Large intestine (tissue), 3 donors: ENCODE measurements at regions not wholly inside any gene's neighbourhood (a gene's known extent, or its start where the extent isn't known, plus 50 kb on each side); places are given as distances from the start of the nearest gene placed in this dataset.

ENCODE experiments used
- DNase-seq, 2 donors: peaks; one replicate each; pipeline versions ENCODE4 v3.0.0 to v3.0.0-alpha.2; 2013
- H3K27ac ChIP-seq: one replicate; pipeline ENCODE4 v1.5.1; 2013; ENCODE audit warnings: low read length
- H3K27me3 ChIP-seq: 2 replicates; pipeline ENCODE4 v1.6.1; 2013; ENCODE audit warnings: low read length; ENCODE audit not compliant: control insufficient read depth, insufficient read depth
- H3K36me3 ChIP-seq: 2 replicates; pipeline ENCODE4 v1.6.1; 2013; ENCODE audit warnings: low read length; ENCODE audit not compliant: control insufficient read depth, insufficient read depth
- H3K4me1 ChIP-seq: one replicate; pipeline ENCODE4 v1.6.1; 2013; ENCODE audit warnings: low read length; ENCODE audit not compliant: control insufficient read depth, insufficient read depth
- H3K4me3 ChIP-seq: one replicate; pipeline ENCODE4 v1.5.1; 2013; ENCODE audit warnings: low read length
- H3K9me3 ChIP-seq: one replicate; pipeline ENCODE4 v1.6.1; 2013; ENCODE audit warnings: mild to moderate bottlenecking, low read depth, low read length, moderate library complexity; ENCODE audit not compliant: control insufficient read depth
- WGBS: methylation state at CpG from one replicate; pipeline ENCODE4 v1.1.5; 2013; ENCODE audit warnings: low lambda C conversion rate; ENCODE audit not compliant: insufficient coverage; 5-methylcytosine and 5-hydroxymethylcytosine counted together

- no peak overlapping the region for H3K4me3 ChIP-seq
- no peak for DNase-seq
- WGBS: no CpG with 5 or more reads among the region's 5 CpGs
- no peak overlapping the region for H3K27ac ChIP-seq
- peaks cover 3% of the 10 kb centered on the region for H3K27me3 ChIP-seq
- no peaks in the 10 kb centered on the region for H3K36me3 ChIP-seq
- no peaks in the 10 kb centered on the region for H3K4me1 ChIP-seq
- H3K9me3 ChIP-seq: peaks cover 5% of the 10 kb centered on the region
These were observed 106.0 kb downstream of the CYP26B1 start for GRCh38 chr2:72041638-72042111.

- Histone ChIP-seq H3K27ac (no peak overlapping the region), H3K4me3 (no peak overlapping the region), H3K9me3 (peaks cover 5% of the 10 kb centered on the region), H3K36me3 (no peaks in the 10 kb centered on the region), H3K27me3 (peaks cover 3% of the 10 kb centered on the region), H3K4me1 (no peaks in the 10 kb centered on the region)
- 86% methylated on average over 2 of the region's 12 CpGs for WGBS
- no peak for DNase-seq
These were observed 106.8 kb downstream of the CYP26B1 start for GRCh38 chr2:72040629-72041571.

DNA sequence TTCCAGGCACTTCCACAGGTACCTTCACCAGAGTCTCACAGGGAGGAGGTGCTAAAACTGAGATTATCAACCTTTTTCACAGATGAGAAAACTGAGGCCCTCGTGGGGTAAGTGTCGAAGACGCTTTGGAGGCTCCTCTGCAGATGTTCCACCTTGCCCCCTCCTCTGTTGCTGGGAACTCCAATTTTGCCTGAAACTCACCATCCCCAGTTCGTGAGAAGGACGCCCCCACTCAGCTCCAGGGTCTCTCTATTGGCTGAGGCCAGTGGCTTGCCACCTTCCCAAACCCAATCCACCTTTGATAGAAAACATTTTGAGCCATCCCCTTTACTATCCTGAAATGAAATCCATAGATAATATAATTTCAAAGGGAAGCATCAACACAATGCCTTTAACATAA, 109.1 kb downstream of the CYP26B1 start:
- no peak overlapping the region for H3K4me3 ChIP-seq
- DNase-seq: no peak
- H3K36me3 ChIP-seq: no peaks in the 10 kb centered on the region
- H3K27ac ChIP-seq: no peak overlapping the region
- H3K27me3 ChIP-seq: peaks cover 3% of the 10 kb centered on the region
- H3K9me3 ChIP-seq: no peaks in the 10 kb centered on the region
- WGBS: no CpG with 5 or more reads among the region's 5 CpGs
- H3K4me1 ChIP-seq: no peaks in the 10 kb centered on the region

DNA sequence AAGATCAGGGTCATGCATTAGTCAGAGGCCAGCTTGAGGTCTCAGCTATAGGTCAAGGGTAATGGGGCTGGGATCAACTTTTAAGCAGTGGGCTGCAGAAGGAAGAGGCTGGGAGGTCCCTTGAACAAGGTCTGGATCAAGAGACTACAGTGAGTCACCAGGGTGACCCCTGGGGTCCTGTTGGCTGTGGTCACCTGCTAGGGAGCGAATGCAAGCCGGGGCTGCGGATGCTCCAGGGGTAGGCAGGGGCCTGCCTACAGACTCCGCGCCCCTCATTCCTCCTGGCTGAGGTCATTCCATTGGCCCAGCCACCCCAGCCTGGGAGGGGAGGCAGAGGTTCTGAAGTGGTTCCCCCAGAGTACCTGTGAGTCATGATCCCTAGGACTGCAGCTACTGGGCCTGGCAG, 110.4 kb downstream of the CYP26B1 start:
- no CpG with 5 or more reads among the region's 5 CpGs for whole genome bisulfite sequencing
- Histone ChIP-seq H3K27ac (no peak overlapping the region), H3K4me3 (no peak overlapping the region), H3K36me3 (no peaks in the 10 kb centered on the region), H3K9me3 (no peaks in the 10 kb centered on the region), H3K27me3 (peaks cover 3% of the 10 kb centered on the region), H3K4me1 (no peaks in the 10 kb centered on the region)
- DNase-seq: no peak

DNA sequence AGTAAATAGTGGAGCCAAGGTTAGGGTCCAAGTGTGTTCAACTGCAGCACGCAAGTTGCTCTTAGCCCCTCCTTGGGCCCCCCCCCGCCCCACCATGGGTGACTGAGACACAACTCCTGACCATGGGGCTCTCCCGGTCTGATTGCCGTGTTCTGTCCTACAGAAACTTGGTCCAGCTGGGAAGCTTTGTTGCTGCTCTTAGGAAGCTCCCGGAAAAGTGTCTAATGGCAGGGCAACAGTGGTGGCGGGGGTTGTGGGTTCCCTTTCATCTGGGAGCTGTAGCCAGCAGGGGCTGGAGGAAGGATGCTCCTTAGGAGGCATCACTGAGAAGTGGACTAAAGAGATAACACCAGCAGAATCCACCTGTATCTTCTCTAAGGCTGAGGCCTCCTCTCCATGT, 111.1 kb downstream of the CYP26B1 start:
- no peaks in the 10 kb centered on the region for H3K36me3 ChIP-seq
- no peak overlapping the region for H3K4me3 ChIP-seq
- DNase-seq: no peak
- H3K27me3 ChIP-seq: peaks cover 3% of the 10 kb centered on the region
- no peak overlapping the region for H3K27ac ChIP-seq
- no peaks in the 10 kb centered on the region for H3K9me3 ChIP-seq
- H3K4me1 ChIP-seq: no peaks in the 10 kb centered on the region
- WGBS: no CpG with 5 or more reads among the region's 6 CpGs

DNA sequence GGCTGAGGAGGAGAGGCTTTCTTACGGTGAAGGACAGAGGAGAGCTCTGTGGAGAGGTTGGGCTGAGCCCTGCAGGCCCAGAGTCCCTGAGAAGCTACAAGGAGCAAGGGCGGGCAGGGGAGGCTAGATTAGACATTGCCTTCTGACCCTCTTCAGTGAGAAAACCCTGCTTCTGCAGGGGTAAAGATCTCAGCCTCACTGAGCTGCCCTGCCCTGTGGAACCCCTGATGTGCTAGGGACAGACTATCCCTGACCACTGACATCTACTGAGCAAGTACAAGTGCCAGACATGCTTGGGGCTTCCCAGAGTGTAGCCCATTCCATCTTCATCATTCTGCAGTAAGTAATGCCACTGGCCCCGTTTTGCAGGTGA, 111.5 kb downstream of the CYP26B1 start:
- H3K36me3 ChIP-seq: no peaks in the 10 kb centered on the region
- no peak for DNase-seq
- H3K27me3 ChIP-seq: peaks cover 3% of the 10 kb centered on the region
- H3K4me3 ChIP-seq: no peak overlapping the region
- WGBS: no CpG with 5 or more reads among the region's 3 CpGs
- no peaks in the 10 kb centered on the region for H3K9me3 ChIP-seq
- H3K27ac ChIP-seq: no peak overlapping the region
- H3K4me1 ChIP-seq: no peaks in the 10 kb centered on the region

DNA sequence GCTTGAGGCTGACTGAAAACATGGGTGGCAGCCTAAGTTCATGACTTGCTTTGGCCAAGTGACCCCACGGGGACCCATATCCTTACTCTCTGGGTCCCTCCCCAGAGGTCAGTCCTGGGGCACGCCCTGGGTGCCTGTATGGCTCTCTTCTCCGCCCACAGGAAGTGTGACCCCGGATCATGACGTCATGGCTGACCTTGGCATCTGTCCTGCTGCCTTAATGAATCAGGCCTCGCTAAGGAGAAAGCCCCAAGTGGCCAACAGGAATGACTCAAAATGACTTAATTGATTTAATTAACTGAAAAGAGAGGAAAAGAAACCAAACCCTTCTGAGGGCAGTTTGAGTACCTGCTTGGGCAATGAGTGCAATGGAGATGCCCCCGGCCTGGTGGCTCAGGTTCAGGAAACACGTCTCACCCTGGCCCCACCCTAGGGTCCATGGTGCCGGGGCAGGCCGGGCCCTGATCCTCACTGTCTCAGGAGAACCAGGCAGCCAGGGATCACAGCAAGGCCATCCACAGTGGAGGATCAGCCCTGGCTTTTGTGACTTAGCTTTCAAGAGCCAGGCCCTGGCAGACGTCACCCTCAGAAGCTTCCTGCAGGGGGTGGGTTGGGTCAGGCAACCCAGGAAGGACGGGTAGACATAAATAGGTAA, 112.0 kb downstream of the CYP26B1 start:
- DNase-seq: no peak
- H3K4me3 ChIP-seq: no peak overlapping the region
- no peaks in the 10 kb centered on the region for H3K9me3 ChIP-seq
- no peaks in the 10 kb centered on the region for H3K4me1 ChIP-seq
- H3K27me3 ChIP-seq: peaks cover 3% of the 10 kb centered on the region
- H3K27ac ChIP-seq: no peak overlapping the region
- 50% methylated on average over 1 of the region's 12 CpGs for WGBS
- no peaks in the 10 kb centered on the region for H3K36me3 ChIP-seq

GRCh38 chr2:72034353-72035095, 113.1 kb downstream of the CYP26B1 start:
- Histone ChIP-seq H3K4me3 (no peak overlapping the region), H3K4me1 (no peaks in the 10 kb centered on the region), H3K36me3 (no peaks in the 10 kb centered on the region), H3K27me3 (no peaks in the 10 kb centered on the region), H3K27ac (no peak overlapping the region), H3K9me3 (no peaks in the 10 kb centered on the region)
- no peak for DNase-seq
- no CpG with 5 or more reads among the region's 14 CpGs for WGBS

- H3K4me1 ChIP-seq: no peaks in the 10 kb centered on the region
- no peaks in the 10 kb centered on the region for H3K27me3 ChIP-seq
- H3K27ac ChIP-seq: no peak overlapping the region
- H3K9me3 ChIP-seq: no peaks in the 10 kb centered on the region
- 100% methylated on average over 1 of the region's 8 CpGs for WGBS
- no peak for DNase-seq
- no peaks in the 10 kb centered on the region for H3K36me3 ChIP-seq
- H3K4me3 ChIP-seq: no peak overlapping the region
These were observed 114.0 kb downstream of the CYP26B1 start for GRCh38 chr2:72033636-72034035.

GRCh38 chr2:72032481-72033041, 115.1 kb downstream of the CYP26B1 start:
- no peak overlapping the region for H3K4me3 ChIP-seq
- DNase-seq: no peak
- no peaks in the 10 kb centered on the region for H3K4me1 ChIP-seq
- H3K9me3 ChIP-seq: no peaks in the 10 kb centered on the region
- no peaks in the 10 kb centered on the region for H3K27me3 ChIP-seq
- no peak overlapping the region for H3K27ac ChIP-seq
- no CpG with 5 or more reads among the region's 13 CpGs for WGBS
- H3K36me3 ChIP-seq: no peaks in the 10 kb centered on the region
